DMS153 (cell line): ENCODE measurements at regions not wholly inside any gene's neighbourhood (a gene's known extent, or its start where the extent isn't known, plus 50 kb on each side); places are given as distances from the start of the nearest gene placed in this dataset.

Experiments used
- DNase-seq: peaks from one replicate; lab custom pipeline; 2025; lab: John Stamatoyannopoulos, UW

DNA sequence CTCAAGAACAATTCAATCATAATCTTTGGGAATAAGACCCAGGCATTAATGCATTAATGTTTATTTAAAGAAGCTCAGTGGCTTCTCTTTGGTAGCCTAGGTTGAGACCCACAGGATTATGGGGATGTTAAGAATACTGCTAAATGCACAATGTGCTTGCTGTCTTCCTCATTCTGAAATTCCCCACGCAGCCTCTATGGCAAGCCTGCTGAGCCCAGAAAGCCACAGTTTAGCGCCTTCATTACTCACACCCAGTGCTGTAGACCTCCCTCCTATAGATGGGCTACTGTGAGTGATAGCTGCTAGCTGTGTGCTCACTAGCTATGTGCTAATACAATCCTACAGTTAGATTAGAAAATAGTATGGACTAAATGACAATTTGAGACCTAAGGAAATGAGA lies 90.6 kb downstream of the TNFSF13B start:
- DNase-seq = no peak

DNA sequence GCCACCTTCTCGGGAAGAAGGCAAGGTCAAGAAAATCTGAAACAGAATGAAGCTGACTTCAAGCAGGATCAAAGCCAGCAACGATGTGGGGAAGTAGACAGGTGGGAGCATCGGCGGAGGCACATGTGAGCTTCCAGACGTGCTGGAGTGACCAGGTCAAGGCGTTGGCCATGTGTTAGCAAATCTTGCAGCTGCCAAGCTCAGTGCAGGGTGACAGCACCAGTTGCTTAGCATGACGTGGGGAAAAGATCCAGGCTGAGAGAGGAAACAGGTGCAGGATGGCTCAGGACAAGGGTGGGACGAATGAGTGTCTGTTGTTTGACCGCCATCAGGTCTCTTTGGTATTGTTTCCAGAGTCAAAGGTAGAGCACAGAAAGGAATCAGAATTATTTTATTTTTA lies 92.3 kb downstream of the TNFSF13B start:
- DNase-seq = no peak

DNA sequence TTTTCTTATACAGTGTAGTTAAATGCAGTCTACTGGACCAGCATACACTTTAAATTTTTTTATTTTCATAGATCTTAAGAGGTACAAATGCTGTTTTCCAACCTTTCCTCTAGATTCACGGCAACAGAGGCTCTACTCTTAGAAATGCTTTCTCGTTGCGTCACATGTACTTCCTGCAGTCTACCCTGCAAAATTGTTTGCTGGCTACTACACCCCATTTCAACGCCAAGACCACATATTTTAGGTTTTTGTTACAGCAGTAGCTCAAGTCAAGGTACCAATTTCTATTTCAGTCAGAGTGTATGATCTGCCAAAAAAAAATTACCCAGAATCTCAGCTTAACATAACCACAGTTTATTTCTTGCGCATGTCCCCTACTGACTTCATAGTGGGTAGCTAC lies 94.1 kb downstream of the TNFSF13B start:
- no peak for DNase-seq

DNA sequence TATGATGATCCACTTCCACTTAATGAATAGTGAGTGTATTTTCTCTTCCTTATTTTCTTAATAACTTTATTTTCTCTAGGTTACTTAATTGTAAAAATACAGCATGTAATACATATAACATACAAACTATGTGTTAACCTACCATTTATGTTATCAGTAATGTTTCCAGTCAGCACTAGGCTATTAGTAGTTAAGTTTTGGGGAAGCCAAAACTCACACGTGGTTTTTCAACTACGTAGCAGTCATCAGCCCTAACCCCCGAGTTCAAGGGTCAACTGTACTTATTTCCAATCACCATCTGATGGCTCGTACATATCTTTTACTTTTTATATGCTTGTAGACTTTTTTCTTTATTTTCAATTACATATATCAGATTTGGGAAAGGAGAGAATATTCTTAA lies 95.7 kb downstream of the TNFSF13B start:
- DNase-seq = no peak

DNA sequence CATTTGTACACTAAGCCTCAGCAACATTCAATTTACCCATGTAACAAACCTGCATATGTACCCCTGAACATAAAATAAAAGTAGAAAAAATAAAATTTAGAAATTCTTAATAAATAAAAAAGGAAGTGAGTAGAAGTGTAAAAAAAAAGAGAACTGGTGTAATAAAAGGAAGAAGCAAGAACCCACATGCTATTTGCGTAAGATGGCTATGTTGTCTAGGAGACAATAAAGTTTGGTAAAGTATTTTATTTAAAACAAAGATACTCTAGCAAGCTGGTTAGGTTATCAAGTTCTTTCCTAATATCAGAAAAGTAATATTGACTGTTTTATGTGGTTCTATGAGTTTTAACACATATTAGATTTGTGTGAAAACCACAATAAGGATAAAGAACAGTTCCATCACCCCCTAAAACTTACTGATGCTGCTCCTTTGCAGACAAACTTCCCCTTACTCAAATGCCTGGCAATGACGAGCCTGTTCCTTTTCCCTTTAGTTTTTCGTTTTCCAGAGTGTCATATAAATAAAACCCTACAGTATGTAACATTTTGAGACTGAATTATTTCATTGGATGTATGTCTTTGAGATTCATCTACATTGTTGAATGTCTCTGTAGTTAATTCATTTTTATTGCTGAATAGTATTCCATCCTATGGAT lies 98.9 kb downstream of the TNFSF13B start:
- no peak for DNase-seq

DNA sequence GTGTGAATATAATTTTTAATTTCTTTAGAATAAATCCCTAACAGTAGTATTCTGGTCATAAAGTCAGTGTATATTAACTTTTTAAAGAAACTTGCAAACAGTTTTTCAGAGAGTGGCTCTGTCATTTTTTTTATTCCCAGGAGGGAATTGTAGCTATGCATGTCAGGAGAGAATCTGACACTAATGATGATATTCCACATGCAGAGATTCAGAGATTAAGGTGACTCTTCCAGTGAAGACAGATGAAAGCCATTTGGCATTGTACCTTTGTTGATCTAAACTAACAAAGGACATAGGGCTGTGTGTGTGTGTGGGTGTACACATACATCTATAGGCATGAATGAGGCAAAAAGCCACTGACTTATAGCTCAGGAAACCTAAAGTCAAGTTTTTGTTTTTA lies 99.9 kb downstream of the TNFSF13B start:
- no peak for DNase-seq

DNA sequence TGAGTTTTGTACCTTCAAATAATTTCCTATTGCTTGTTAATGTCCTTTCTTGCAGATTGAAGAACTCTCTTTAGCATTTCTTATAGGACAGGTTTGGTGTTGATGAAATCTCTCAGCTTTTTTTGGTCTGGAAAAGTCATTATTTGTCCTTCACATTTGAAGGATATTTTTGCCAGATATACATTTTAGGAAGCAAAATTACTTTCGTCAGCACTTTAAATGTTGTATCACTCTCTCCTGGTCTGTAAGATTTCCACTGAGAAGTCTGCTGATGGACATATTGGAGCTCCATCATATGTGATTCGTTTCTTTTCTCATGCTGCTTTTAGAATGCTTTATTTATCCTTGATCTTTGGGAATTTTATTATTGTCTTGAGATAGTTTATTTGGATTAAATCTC lies 105.5 kb downstream of the TNFSF13B start:
- no peak for DNase-seq

DNA sequence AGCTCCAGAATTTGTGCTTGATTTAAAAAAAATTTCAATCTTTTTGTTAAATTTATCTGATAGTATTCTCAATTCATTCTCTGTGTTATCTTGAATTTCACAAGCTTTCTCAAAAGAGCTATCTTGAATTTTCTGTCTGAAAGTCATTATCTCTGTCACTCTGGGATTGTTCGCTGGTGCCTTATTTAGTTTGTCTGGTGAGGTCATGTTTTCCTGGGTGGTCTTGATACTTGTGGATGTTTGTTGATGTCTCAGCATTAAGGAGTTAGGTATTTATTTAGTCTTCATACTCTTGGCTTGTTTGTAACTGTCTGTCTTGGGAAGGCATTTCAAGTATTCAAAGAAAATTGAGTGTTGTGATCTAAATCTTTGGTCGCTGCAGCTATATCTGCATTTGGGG lies 106.3 kb downstream of the TNFSF13B start:
- no peak for DNase-seq

DNA sequence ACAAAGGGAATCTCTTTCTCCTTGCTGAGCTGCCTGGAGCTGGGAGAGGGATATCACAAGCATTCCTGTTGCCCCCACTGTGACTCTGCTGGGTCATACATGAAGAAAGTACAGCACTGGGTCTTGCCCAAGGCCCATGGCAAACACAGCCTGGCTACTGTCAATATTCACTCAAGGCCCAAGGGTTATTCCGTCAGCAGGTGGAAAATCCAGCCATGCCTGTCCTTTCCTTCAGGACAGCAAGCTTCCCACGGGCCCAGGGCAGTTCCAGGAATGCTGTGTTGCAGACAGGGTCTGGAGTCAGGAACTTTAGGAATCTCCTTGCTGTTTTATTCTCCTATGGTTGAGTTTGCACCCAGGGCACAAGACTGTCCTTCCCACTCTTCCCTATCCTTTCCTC lies 106.8 kb downstream of the TNFSF13B start:
- no peak for DNase-seq

DNA sequence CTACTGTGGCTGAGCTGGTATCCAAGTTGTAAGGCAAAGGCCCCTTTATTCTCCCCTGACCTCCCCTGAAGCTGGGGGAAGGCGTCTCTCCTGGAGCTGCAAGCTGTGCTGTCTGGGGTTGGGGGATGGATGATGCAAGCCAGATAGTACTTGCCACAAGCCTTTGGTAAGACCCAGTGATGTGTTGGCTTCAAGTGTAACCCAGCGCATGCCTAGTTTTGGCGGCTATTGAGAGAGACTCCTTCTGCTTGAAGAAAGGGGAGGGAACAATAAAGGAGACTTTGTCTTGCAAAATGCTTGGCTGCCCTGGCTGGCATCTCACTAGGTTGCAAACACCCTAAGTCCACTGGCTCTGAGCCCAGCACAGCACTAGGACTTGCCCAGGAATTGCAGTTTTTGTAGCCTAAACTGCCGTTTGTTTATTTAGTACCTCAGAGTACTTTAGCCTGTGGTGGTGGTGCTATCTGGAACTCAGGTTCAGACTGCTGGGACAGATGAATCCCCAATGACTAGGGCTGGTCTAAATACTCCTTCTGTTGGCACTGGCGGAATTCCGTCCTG lies 108.2 kb downstream of the TNFSF13B start:
- no peak for DNase-seq

DNA sequence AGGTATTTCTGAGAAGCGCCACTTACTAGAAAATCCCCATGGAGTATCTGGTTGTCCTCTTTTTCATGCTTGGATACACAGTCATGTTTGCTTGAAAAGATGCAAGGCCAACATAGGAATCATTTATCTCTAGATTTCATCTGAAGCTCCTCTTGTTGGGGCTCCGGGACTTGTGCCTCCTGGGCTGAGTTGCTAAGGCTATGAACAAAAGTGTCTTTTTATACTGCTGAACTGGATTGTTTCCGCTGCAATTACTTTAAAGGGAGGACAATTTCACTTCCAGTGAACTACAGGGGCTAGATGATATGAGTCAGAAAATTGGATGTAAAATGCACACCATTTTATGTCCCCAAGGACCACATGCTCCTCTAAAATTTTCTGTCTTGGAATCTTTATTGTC lies 114.1 kb downstream of the TNFSF13B start:
- no peak for DNase-seq

DNA sequence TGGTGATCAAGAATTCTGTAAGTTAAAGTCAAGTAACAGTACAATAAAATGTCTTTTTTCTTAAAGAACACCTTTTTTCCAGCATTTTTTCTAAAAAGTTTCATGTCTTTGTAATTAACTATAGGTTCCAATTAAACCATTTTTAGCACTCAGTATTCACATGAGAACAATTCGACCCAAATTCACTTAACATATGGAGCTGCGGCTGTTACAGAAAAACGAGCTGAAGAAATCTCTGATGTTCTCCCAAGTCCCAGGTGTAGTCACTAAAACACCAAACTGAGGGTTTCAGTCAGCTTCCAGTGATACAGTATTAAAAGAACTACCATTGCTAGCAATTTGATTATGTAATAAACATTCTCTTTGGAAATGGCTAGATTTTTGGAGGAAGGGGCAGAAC lies 117.6 kb downstream of the TNFSF13B start:
- no peak for DNase-seq

DNA sequence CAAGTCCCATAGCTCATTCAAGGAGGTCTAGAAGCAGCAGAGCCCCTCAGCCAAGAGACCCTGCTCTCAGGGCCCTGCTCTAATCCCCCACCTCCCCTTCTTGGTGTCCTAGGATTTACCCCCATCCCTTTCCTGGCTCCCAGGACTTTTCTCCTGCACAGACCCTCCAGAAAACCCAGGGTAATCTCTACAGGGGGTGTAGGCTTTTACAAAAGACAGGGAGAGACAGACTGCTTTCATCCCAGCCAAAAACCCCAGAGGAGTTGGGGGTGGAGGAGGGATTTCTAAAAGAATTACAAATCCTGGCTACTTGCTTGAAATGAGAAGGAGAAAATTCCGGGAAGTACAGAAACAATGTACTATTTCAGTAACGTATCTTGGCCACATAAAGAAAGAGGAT lies 133.3 kb downstream of the TNFSF13B start:
- no peak for DNase-seq

DNA sequence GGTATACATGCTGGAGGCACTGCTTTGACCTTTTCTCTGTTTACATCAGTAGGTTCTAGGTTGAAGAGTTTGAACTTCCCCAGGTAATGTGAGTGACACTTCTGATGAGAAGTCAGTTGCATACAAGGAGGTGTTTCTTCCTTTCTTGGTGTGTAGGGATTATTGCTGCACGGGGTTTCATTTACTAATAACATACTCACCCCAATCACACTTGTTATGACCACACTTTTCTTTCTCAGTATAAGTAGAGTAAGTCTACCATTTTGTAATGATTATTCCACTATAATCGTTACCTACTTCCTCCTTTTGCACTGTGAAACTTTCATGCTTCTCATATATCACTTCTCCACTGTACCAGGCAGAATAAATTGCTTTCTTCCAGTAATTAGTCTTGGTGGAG lies 138.0 kb downstream of the TNFSF13B start:
- no peak for DNase-seq

DNA sequence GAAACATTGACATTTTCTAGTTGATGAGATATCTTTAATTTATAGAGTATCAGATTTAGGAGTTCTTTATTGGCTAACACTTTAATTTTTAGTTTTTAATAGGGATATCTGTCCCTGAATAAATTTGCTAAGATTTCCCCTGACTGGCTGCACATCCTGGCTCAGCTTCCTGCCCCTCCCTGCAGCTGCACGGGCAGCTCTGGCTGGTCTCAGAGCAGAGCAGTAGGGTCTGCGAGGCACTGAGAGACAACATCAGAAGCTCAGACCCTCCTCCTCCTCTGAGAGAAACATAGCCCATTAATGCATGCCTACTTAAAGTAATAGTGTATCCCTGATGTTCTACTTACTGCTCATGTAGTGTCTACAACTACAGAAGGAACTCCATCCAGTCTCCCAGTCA lies 139.2 kb downstream of the TNFSF13B start:
- DNase-seq = no peak

DNA sequence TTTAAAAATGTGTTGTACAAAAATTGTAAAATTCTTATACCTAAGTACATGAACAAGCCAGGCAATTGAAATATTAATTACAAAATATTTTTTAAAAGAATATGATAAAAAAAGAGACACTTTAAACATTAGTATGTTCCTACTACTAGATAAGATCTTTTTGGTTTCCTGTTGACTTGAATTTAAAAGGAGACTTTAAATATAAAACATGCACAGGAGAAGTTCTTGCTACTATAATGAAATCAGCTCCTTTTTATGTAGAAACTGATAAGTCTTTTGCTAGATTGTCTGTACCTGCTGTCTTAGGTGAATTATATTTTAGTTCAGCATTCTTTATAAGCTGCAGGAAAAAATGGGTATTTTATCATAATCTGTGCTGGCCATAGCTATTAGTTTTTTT lies 140.2 kb downstream of the TNFSF13B start:
- no peak for DNase-seq

DNA sequence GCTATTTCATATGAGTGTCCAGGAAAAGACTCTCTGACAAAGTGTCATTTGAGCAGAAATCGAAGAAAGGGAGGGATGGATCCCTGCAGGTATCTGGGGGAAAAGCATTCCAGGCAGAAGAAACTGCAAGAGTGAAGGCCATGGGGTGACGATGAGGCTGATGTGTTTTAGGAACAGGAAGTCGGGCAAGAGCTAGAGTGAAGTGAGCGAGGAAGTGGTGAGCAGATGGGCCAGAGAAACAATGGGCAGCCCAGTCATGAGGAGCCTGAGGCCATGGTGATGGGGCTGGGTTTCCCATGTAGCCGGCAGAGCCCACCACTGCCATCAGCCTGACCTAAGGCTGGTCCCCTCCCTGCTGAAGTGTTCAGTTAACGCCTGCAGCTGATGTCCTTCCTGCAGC lies 150.2 kb downstream of the TNFSF13B start:
- no peak for DNase-seq

DNA sequence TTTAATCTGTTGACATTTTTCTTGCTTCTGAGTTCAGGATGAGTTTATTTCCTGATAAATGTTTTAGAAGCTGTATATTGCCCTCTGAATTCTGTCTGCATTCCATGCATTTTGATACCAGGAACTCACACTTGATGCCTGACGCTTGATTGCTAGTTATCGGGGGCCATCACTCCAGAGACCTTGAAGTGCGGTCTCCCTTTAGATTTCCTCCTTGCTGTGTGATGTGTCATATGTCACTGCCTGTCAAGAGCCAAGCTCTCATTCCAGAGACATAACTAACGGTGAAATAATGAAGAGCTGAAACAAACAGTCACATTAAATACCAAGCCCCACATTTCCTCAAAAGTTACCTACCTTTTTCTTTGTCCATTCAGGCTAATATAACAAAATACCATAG lies 155.5 kb downstream of the TNFSF13B start:
- no peak for DNase-seq

DNA sequence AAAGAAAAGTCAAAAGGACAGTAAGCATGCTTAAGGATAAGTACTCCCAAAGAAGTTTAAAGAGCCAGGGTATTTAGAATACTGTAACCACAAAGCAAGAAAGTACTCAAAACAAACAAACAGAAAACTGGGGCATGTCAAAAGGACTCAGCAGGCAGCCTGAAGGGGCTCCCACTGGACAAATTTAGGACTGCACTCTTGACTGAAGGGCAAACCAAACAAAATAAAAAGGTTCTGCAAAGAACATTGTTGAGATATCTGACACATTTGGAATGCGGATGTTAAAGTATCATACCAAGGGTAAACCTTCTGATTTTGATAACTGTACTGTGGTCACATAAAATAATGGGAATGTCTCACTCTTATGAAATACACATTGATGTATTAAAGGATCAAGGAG lies 157.4 kb downstream of the TNFSF13B start:
- DNase-seq = no peak

DNA sequence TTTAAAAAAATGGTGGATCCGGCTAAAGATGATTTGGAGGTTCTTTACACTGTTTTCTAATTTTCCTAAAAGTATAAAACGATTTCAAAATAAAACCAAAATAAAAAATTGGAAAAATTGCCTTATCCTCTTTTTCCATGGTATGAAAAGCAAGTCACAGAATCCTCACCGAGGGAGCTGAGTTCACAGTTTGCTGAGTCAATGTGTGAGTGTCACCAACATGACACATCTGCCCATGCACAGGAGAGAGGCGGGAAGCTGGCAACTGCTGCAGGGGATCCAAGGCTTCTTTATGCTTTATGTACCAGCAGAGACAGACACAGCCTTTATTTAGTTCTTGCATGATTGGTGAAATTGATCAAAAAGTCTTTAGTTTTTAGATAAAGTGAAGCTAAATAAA lies 157.8 kb downstream of the TNFSF13B start:
- no peak for DNase-seq

DNA sequence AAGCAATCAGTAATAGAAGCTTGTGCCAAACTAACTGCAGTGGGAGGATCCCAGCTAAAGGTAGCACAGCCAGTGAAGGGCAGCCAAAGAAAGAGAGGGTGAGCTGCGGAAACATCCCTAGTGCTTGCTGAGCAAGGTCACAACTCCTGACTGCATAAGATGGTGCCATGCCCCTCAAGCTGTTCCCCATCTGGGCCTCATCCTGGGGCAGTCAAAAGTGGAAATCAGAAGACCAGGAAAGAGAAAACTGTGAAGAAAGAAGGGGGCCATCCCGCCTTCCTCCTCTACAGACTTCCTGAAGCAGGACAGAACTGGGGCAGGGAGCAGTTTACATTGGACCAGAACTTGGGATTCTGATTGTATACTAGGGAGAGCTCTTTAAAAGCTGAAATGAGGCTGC lies 159.2 kb downstream of the TNFSF13B start:
- DNase-seq = no peak

DNA sequence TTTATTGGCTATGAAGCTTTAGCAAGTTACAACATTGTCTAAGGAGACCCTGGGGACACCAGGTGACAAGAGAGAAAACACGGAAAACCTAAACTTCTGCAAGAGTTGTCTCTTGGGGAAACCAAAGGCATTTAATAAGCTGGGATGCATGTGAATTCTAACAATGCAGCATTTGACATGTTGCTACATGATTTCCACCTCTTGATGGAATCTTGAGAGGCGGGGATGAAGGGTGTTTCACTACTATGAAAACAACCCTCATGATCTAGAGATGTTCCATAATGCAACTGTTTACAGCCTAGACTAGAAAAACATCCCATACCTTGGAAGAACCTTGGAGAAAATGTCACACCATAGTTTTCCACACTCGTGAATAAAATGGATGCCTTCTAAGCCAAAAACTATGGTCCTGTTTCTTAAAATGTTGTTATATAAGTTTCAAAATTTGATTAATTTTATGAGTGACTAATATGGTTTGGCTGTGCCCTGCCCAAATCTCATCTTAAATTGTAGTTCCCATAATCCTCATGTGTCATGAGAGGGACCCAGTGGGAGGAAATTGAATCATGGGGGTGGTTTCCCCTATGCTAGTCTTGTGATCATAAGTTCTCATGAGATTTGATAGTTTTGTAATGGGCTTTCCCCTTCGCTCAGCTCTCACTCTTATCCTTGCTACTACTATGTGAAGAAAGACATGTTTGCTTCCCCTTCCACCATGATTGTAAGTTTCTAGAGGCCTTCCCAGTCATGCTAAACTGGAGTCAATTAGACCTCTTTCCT lies 164.6 kb downstream of the TNFSF13B start:
- DNase-seq = no peak

DNA sequence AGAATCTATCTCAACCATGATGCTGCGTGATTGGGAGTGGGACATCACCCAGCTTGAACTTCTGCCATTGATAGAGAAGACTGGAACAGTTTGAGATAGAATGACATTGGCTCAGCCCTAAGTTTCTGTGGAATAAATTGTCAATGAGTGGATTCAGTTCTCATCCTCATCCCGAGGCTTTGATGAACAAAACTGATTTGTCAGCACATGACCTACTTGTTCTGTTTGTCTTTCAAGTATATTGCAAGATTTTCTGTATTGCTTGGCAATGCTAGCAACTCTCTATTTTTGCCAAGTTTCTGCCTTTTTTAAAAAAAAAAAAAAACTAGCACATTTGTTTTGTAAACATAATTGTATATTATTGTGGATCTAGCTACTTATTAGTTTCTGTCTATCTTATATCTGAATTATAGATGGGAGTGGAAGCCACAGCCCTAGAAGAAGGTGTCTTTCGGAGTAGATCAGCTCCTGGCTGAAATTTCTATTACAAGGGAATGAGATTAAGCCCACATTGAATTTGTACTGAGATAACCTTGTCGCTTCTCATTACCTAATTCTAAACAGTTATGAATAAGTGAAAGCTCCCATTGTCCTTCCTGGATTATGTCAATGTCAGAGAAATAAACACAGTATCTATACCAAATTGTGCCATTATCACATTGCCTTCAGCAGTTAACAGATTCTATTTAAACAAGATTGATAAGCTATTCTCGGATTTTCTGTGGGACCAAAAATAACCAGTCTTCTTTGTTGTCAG lies 166.1 kb downstream of the TNFSF13B start:
- no peak for DNase-seq
